Parathyroid adenoma (tissue), 2 donors: ENCODE measurements at regions not wholly inside any gene's neighbourhood (a gene's known extent, or its start where the extent isn't known, plus 50 kb on each side); places are given as distances from the start of the nearest gene placed in this dataset.
A peak's percentile ranks its signal among the peaks of the same experiment; 100 is the strongest.

Experiments used
- H2AFZ ChIP-seq: fragments of 300-600 bp; sonication (generic); one replicate; pipeline ENCODE4 v1.7.0; 2017; ENCODE audit warnings: antibody characterized with exemption, mild to moderate bottlenecking
- H3K27ac ChIP-seq: fragments of 300-600 bp; sonication (generic); one replicate; pipeline ENCODE4 v1.7.0; 2017
- H3K27me3 ChIP-seq: fragments of 300-600 bp; sonication (generic); one replicate; pipeline ENCODE4 v1.7.0; 2017; ENCODE audit warnings: low read length; ENCODE audit not compliant: control insufficient read depth, insufficient read depth
- H3K36me3 ChIP-seq: fragments of 300-600 bp; sonication (generic); one replicate; pipeline ENCODE4 v1.7.0; 2017; ENCODE audit warnings: low read length; ENCODE audit not compliant: control insufficient read depth, insufficient read depth
- H3K4me1 ChIP-seq: fragments of 300-600 bp; sonication (generic); one replicate; pipeline ENCODE4 v1.7.0; 2017; ENCODE audit warnings: control low read depth
- H3K4me2 ChIP-seq: fragments of 300-600 bp; sonication (generic); one replicate; pipeline ENCODE4 v1.7.0; 2017; ENCODE audit warnings: low read length
- H3K4me3 ChIP-seq: fragments of 300-600 bp; sonication (generic); one replicate; pipeline ENCODE4 v1.7.0; 2017; ENCODE audit warnings: low read depth, low read length
- H3K79me2 ChIP-seq: fragments of 300-600 bp; sonication (generic); one replicate; pipeline ENCODE4 v1.7.0; 2017; ENCODE audit warnings: control low read depth
- H3K9ac ChIP-seq: fragments of 300-600 bp; sonication (generic); one replicate; pipeline ENCODE4 v1.7.0; 2017; ENCODE audit warnings: mild to moderate bottlenecking
- H3K9me3 ChIP-seq: fragments of 300-600 bp; sonication (generic); one replicate; pipeline ENCODE4 v1.7.0; 2017; ENCODE audit warnings: low read length; ENCODE audit not compliant: control insufficient read depth
- TF ChIP-seq, protein P1 (sequence below): fragments of 300-600 bp; sonication (generic); IDR thresholded peaks from one replicate; pipeline ENCODE4 v1.7.0; 2017; ENCODE audit warnings: antibody characterized with exemption, mild to moderate bottlenecking
- donor health status: primary hyperparathyroidism.

DNA sequence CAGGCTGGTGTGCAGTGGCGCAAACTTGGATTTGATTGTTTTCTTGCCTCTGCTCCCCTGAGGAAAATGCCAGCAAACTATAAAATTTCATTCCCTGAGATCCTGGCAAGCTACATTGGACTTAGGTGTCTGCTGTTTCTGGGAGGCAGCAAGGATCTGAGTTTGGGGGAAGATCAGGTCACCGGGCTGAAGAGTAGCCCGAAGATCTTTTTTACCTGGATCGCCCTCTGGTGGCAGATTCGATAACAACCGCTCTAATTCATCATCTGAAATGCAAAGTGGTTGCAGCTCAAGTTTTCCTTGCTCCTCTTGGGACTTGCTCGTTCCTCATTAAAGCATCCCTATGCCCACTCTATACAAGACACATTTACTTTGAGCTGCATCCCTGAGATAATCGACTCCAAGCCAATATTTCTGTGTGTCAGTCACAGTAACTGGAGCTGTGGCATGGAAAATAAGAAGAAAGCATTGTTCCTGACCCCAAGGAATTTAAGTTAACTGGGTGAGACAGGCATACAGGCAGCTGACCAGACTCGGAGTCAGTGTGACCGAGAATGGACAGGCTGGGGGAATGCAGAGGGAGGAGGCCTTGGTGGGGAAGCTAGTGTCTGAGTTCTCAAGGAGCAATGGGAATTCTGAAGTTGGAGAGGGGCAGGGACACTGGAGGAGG is 131.8 kb upstream of the PROKR2 start:
- Histone ChIP-seq H3K9ac (no peak overlapping the region), H2AFZ (no peak overlapping the region), H3K4me2 (no peak overlapping the region), H3K27ac (no peak overlapping the region), H3K27me3 (no peaks in the 10 kb centered on the region), H3K36me3 (no peaks in the 10 kb centered on the region), H3K79me2 (no peaks in the 10 kb centered on the region), H3K4me1 (no peaks in the 10 kb centered on the region), H3K4me3 (no peak overlapping the region), H3K9me3 (no peaks in the 10 kb centered on the region)
- TF ChIP-seq, protein P1, sequence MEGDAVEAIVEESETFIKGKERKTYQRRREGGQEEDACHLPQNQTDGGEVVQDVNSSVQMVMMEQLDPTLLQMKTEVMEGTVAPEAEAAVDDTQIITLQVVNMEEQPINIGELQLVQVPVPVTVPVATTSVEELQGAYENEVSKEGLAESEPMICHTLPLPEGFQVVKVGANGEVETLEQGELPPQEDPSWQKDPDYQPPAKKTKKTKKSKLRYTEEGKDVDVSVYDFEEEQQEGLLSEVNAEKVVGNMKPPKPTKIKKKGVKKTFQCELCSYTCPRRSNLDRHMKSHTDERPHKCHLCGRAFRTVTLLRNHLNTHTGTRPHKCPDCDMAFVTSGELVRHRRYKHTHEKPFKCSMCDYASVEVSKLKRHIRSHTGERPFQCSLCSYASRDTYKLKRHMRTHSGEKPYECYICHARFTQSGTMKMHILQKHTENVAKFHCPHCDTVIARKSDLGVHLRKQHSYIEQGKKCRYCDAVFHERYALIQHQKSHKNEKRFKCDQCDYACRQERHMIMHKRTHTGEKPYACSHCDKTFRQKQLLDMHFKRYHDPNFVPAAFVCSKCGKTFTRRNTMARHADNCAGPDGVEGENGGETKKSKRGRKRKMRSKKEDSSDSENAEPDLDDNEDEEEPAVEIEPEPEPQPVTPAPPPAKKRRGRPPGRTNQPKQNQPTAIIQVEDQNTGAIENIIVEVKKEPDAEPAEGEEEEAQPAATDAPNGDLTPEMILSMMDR, result peak; percentile 68

DNA sequence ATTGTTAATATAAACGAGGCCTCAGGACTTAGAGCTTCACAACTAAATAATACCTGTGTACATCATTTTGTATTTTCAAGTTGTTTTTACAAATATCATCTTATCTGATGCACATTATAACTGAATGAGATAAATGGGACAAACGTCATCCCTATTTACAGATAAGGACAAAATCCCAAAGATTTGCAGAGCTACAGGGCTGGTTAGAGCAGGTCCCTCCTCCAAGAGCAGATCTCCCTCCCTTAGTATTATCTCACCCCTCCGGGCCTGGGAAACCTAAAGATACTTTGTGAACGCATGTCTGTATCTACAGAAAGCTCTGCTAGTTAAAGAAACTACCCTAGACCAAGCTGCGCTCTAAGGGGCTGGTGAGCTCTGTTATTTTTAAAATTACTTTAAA is 130.4 kb upstream of the PROKR2 start:
- H3K9me3 ChIP-seq, result no peaks in the 10 kb centered on the region
- no peaks in the 10 kb centered on the region for H3K27me3 ChIP-seq
- H2AFZ ChIP-seq, result no peak overlapping the region
- no peak overlapping the region for H3K4me2 ChIP-seq
- TF ChIP-seq, protein P1, result no peak
- no peak overlapping the region for H3K27ac ChIP-seq
- no peak overlapping the region for H3K9ac ChIP-seq
- H3K79me2 ChIP-seq, result no peaks in the 10 kb centered on the region
- no peak overlapping the region for H3K4me3 ChIP-seq
- no peaks in the 10 kb centered on the region for H3K36me3 ChIP-seq
- no peaks in the 10 kb centered on the region for H3K4me1 ChIP-seq

DNA sequence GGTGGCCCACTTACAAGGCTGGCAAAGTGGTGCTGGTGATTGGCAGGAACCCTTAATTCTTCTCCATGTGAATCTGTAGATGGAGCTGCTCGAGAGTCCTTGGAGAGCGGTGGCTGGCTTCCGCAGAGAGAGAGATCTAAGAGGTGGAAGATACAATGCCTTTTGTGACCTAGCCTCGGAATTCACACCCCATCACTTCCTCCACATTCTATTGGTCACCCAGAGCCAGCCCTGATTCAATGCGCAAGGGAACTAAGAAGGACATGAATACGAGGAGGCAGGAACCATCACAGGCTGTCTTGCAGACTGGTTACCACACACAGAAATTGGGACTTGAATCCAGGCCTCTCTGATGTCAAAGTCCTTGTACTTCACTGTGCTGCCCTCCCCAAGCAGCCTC is 128.9 kb upstream of the PROKR2 start:
- no peaks in the 10 kb centered on the region for H3K36me3 ChIP-seq

DNA sequence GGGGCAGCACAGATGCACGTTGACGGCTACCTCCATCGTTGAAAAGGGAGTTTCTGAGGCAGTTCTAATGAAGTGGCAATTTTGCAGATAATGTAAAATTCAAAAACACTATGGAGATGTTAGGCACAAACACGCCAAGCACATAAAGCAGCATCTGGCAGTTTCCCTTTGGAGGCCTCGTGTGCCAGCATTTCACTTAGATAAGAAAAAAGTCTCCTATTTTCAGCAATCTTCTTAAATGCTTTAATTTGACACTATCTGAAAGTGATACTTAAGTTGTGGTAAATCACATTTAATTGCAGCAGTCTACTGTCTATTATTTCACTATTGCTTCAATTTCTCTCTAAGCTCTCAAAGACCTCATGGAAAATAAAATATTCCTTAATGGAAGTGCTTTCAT is 125.3 kb upstream of the PROKR2 start:
- Histone ChIP-seq H3K9me3 (no peaks in the 10 kb centered on the region), H2AFZ (no peak overlapping the region), H3K79me2 (no peaks in the 10 kb centered on the region), H3K27ac (no peak overlapping the region), H3K4me3 (no peak overlapping the region), H3K4me1 (no peaks in the 10 kb centered on the region), H3K27me3 (no peaks in the 10 kb centered on the region), H3K4me2 (no peak overlapping the region), H3K9ac (no peak overlapping the region), H3K36me3 (no peaks in the 10 kb centered on the region)
- TF ChIP-seq, protein P1, result no peak

More for the DNA sequence above, 128.9 kb upstream of the PROKR2 start:
- no peak overlapping the region for H3K27ac ChIP-seq
- no peak overlapping the region for H3K9ac ChIP-seq
- H3K4me1 ChIP-seq, result no peaks in the 10 kb centered on the region
- no peaks in the 10 kb centered on the region for H3K79me2 ChIP-seq
- H3K4me2 ChIP-seq, result no peak overlapping the region
- H3K27me3 ChIP-seq, result no peaks in the 10 kb centered on the region
- H3K9me3 ChIP-seq, result no peaks in the 10 kb centered on the region
- H2AFZ ChIP-seq, result no peak overlapping the region
- H3K4me3 ChIP-seq, result no peak overlapping the region
- TF ChIP-seq, protein P1, result no peak

DNA sequence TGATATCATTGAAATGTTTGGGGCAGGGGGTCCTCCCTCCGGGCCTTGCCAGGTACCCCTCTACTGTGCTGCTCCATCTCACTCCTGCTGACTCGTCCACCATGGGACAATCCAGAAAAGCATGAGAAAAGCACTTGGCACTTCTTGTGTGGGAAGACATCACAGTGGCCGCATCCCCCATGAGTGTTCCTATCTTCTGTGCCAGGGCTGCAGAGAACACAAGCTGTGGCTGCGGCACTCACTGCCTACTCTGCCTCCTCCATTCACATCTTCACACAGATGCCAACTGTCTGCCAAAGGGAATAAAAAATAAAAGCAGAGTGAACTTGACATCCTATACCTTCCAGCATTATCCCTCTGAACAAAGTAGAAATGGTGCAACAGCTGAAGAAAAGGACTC is 117.4 kb upstream of the PROKR2 start:
- H3K4me1 ChIP-seq, result no peaks in the 10 kb centered on the region
- H3K4me3 ChIP-seq, result no peak overlapping the region
- TF ChIP-seq, protein P1, result no peak
- H3K27ac ChIP-seq, result no peak overlapping the region
- H3K36me3 ChIP-seq, result no peaks in the 10 kb centered on the region
- no peak overlapping the region for H3K4me2 ChIP-seq
- no peaks in the 10 kb centered on the region for H3K27me3 ChIP-seq
- H3K9ac ChIP-seq, result no peak overlapping the region
- H2AFZ ChIP-seq, result no peak overlapping the region
- no peaks in the 10 kb centered on the region for H3K9me3 ChIP-seq
- H3K79me2 ChIP-seq, result no peaks in the 10 kb centered on the region
